HG02571 (cell line): ENCODE measurements at regions not wholly inside any gene's neighbourhood (a gene's known extent, or its start where the extent isn't known, plus 50 kb on each side); places are given as distances from the start of the nearest gene placed in this dataset.

ENCODE experiments used
- ATAC-seq: cut with Tn5 transposase; IDR thresholded peaks from one replicate; pipeline ENCODE4 v1.9.1; 2021; ENCODE audit warnings: mild to moderate bottlenecking, moderate library complexity; ENCODE audit not compliant: unreplicated experiment

GRCh38 chr2:125455110-125455509, 1200.8 kb upstream of the GYPC start:
- ATAC-seq, result no peak

DNA sequence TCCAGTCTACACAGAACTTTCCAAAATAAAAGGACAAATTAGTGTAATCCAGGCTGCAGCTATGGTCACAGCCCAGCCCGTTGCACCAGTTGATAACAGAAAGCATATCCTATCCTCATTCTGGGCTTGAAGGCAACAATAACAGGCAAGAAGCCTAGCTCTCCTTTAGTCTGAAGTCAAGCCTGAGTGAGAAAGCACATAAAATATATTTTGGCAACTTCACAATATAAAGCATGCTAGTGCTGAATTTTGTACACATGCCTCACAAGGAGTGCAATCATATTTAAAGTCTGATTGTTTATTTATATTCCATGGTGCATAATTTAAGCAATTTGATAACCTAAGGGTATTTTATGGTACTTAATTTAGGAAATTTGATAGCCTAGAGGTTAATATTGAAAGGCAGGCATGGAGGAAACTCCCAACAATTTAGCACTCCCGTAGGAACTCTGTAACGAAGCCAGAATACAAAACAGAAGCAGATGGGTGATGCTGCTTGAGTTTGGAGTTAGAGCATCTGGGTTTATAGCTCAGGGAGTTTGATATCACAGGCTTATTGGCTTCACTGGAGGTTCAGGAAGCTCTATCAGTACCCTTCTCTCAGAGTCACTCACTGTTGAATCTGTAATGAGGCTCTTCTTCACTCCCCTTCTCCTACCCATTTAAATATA, 1199.1 kb upstream of the GYPC start:
- ATAC-seq, result no peak

- ATAC-seq, result no peak
These were observed 1184.0 kb upstream of the GYPC start for GRCh38 chr2:125471963-125472362.

DNA sequence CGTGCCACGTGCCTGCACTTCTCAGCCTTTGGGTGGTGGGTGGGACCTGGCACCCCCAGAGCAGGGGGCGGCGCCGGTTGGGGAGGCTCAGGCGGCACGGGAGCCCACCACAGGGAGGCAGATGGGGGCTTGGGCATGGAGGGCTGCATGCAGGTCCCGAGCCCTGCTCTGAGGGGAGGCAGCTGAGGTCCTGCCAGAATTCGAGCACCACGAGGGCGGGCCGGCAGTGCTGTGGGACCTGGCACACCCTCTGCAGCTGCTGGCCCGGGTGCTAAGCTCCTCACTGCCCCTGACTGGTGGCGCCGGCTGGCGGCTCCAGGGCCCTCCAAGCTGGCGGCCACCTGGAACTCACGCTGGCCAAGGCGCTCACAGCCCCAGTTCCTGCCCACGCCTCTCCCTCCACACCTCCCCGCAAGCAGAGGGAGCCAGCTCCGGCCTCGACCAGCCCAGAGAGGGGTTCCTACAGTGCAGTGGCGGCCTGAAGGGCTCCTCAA, 1176.8 kb upstream of the GYPC start:
- no peak for ATAC-seq

DNA sequence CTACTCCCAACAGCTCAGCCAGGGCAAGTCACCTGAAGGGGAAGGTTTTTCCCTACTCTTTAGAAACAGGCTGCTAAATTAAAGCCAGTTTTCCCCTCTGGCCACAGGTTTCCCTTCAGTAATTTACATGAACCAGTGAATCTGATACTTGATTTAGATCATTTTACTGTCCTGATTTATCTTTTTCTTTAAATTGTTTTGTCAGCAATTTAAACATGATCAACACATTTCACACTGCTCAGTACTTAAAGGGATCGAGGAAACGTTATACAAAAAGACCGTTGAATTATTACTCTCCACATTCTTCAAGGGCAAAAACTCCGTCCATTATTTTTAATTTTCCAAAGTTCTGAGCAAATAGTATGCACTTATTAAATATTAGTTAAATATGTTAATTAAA, 1165.7 kb upstream of the GYPC start:
- ATAC-seq, result no peak

DNA sequence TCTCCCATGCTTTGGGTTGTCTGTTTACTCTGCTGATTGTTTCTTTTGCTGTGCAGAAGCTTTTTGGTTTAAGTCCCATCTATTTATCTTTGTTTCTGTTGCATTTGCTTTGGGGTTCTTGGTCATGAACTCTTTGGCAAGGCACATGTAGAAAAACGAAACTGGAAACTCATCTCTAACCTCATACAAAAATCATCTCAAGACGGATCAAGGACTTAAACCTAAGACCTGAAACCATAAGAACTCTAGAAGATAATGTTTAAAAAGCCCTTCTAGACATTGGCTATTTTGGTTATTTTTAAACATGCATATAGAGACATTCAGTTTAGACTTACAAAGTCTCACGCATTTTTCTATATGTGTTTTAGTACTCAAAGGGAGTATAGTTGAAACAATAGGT, 1164.3 kb upstream of the GYPC start:
- ATAC-seq, result no peak

- ATAC-seq, result no peak
These were observed 1143.6 kb upstream of the GYPC start for GRCh38 chr2:125512313-125512712.

DNA sequence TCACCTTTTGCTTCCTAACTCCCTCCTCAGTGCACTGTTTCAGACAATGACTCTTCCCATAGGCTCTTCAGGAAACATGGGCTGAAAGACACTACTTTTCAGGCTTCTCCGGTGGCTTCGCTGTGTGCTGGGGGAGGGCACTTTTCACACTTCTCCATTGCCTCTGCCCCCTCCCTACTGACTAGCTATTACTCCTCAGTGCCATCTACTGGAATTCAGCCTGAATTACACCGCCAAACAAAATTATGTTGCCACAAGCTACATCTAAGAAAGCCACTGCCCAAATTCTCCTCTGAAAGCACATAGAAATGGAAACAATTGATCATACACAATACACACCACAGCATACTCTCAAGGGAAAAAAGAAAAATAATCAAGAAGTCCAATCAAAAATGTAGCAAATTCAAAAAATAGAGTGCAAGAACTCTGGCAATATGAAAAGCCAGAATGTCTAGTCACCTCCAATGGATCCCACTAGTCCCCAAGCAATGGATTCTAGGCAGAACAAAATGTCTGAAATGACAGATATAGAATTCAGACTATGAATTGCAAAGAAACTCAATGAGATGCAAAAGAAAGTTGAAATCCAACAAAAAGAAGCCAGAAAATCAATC, 1139.4 kb upstream of the GYPC start:
- no peak for ATAC-seq

DNA sequence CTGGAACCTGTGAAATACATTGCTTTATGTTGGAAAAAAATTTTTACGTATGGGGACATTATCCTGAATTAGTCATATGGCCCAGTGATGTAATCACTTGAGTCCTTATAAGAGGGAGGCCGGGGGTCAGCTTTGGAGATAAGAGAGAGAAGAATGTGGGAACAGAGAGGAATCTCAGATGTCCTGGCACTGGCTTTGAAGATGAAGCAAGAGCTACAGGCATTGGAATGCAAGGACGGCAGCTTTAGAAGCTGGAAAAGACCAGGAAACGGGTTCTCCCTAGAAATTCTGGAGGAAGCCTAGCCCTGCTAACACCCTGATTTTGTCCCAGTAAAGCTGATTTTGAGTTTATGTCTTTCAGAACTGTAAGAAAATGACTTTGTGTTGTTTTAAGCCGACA, 1129.9 kb upstream of the GYPC start:
- no peak for ATAC-seq

DNA sequence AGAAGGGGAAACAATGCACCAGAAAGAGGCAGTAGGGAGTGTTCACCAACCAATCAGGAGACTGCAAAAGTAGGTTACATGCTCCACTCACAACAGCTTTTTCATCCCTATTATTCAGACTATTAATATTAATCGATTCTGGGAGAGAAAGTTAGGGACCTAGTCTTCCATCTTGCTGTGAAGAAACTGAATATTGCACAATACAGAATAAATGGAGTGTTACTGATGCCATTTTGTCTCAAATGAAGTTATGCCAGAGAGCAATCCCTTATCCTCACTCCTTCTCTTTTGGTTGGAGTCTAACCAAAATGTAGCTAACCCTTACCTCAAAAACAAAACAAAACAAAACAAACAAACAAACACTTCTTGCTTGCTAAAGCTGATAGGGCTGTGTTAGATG, 1120.9 kb upstream of the GYPC start:
- no peak for ATAC-seq

- no peak for ATAC-seq
These were observed 1111.9 kb upstream of the GYPC start for GRCh38 chr2:125543968-125544514.

DNA sequence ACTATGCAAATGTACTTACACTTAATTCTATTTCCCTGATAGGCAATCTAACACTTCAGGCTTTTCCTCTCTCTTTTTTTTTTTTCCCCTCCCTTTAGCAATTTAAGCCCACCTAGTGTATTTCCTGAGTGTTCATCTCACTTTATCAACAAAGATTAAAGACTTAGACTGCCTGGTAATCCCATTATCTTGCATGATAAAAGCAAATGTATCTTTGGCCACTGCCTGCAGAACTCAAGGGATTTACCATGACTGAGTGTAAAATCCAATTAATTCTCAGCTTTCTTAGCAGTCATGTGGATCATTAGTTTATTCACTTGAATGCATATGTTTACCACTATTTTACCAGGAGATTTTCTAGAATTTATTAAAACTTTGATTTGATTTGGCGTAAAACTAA, 1102.2 kb upstream of the GYPC start:
- ATAC-seq, result no peak

- ATAC-seq, result no peak
These were observed 1101.0 kb upstream of the GYPC start for GRCh38 chr2:125554956-125555355.

GRCh38 chr2:125559186-125559585, 1096.8 kb upstream of the GYPC start:
- no peak for ATAC-seq

- ATAC-seq, result no peak
These were observed 1095.1 kb upstream of the GYPC start for GRCh38 chr2:125560855-125561254.

GRCh38 chr2:125561302-125561701, 1094.7 kb upstream of the GYPC start:
- ATAC-seq, result no peak

DNA sequence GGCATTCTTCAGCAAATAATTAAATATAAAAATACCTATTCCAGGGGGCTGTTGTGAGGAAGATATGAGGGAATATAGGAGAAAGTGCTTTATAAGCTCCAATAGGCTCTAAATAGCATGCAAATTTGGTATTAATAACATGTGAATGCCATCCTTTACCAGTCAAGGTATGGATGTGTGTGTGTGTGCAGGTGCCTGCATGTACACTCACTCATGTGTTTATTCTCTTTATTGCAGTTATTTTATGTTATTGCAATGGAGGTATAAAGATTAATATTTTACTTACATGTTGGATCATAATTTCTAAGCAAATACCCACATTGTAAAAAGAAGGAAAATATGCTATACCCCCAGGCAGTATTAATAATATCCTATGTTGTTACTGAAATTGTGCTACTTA, 1093.0 kb upstream of the GYPC start:
- ATAC-seq, result no peak

DNA sequence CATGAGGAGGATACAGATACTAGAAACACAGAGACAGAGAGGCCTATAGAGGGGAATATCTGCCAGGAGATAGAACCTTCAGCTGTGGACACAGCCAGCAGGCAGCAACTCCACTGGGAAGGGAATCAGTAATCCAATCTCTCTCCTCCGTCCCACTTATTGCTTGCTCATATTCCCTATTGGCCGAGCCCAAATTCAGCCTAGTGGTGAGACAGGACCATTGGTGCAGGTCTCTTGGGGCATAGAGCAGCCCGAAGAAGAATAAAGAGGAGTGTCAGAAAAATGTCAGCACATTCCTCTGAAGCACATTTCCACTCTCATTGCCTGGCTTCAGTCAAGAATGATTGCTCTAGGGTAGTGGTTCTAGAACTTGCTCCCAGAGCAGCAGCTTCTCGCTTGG, 1091.5 kb upstream of the GYPC start:
- no peak for ATAC-seq

DNA sequence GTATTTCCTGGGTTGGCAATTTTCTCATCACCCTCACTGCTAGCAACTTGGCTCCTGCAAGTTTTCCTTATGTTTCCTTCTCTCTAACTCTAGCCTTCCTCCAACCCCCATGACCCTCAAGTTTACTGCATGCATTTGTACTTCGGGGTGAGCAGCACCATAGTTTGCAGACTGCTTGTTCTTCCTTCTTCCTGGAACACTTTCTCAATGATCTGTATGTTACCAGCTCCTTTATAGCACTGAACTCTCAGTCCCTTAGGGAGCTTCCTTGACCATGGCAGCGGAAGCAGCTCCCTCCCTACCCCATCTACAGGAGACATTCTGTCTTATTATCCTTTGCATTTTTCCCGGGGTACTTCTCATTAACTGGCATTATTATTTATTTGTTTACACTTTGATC, 1089.5 kb upstream of the GYPC start:
- no peak for ATAC-seq

DNA sequence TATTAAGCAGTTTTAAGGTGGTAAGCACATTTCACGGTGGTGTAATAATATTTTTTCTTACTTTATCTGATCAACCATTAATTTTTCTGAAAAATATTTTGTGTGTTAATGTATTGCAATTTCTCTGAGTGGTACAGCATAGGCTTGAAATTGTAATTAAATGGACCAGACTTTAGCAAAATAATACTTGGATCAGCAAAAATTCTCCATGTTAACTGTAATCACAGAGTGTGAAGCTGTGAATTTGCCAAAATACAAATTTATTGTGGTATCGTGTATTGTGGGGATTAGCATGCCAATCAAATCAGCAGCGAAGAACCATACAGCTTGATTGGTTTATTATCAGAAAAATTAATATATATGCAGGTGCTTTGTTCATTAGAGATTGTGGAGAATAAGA, 1088.9 kb upstream of the GYPC start:
- no peak for ATAC-seq

DNA sequence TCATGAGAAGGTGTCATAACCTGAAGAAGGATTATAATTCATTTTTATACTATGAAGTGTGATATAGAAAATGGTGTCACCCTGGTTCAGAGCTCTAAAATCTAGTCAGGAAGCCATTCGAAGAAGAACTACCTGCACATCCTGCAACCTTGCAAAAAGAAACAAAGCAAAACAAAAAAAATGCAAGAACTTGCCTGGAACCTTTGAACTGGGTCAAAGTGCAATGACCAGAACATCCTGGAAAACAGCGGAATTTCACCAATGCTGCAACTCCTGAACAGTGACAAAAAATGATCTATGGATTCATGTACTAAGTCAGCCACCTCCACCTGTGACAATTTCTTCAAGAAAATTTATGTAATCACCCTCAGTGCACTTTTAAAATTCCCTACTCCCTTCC, 1083.3 kb upstream of the GYPC start:
- ATAC-seq, result no peak

DNA sequence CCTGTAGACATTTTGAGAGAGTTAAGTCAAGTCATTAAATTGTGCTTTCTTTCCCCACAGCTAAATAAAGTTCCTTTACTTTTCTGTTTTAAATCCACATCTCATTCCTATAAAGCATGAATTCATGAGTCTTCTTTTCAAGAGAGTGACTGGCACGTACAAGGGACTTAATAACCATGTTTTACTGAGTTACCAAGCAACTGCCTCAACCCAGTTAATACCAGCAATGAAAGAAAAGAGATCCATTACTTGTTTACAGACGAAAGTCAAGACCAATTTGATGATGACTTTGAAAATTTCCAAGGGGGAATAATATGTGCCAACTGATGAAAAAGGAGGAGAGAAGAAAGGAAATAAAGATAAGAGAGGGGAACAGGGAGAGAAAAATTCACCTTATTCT, 1082.5 kb upstream of the GYPC start:
- ATAC-seq, result no peak

GRCh38 chr2:125576558-125576957, 1079.4 kb upstream of the GYPC start:
- ATAC-seq, result no peak
